Medulla oblongata (tissue), 1 donor: ENCODE measurements at regions not wholly inside any gene's neighbourhood (a gene's known extent, or its start where the extent isn't known, plus 50 kb on each side); places are given as distances from the start of the nearest gene placed in this dataset.
A peak's percentile ranks its signal among the peaks of the same experiment; 100 is the strongest.

Experiments
- DNase-seq: peaks from one replicate; pipeline ENCODE4 v3.0.0-alpha.2; 2015; ENCODE audit errors: extremely low spot score

DNA sequence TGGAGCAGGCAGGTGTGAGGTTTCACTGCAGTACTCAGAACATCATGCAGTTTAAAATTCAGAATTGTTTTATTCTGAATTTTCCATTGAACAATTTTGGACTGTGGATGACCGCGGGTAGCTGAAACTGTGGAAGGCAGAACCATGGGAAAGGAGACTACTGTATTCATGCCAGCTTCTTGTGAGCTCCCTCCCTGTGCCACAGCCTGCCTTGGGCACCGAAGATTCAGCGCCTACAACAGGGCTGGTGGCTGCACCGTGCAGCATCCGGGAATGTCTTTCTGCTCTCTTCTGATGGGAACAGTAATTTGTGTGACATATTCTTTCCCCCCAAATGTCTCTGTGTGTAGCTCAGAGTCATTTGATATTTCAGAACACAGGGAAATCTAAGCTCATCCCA is 118.5 kb upstream of the NKX1-1 start:
- no peak for DNase-seq

DNA sequence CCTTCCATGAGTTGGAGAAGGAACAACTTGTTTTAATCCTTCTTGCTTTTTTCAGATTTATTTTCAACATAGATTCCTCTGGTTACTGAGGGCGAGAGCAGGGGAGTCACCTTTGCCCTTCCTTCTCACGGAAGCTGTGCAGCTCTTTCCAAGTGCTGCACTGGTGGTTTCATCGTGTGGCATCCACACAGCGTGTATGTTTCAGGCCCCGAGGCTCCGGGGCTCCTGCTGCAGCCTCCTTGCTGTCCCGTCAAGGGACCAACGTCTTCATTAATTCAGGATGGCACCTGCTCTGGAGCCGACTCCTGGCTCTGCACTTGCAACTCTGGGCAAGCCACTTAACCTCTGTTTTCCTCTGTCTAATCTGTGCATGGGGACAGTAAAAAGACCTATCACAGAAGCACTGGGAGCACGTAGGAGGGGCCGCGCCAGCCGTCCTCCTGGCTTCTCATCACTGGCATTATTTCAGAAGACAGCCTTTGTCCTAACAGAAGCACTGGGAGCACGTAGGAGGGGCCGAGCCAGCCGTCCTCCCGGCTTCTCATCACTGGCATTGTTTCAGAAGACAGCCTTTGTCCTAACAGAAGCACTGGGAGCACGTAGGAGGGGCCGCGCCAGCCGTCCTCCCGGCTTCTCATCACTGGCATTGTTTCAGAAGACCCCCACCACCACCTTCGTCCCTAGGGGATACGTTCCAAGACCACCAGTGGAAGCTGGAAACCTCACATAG is 117.8 kb upstream of the NKX1-1 start:
- no peak for DNase-seq

DNA sequence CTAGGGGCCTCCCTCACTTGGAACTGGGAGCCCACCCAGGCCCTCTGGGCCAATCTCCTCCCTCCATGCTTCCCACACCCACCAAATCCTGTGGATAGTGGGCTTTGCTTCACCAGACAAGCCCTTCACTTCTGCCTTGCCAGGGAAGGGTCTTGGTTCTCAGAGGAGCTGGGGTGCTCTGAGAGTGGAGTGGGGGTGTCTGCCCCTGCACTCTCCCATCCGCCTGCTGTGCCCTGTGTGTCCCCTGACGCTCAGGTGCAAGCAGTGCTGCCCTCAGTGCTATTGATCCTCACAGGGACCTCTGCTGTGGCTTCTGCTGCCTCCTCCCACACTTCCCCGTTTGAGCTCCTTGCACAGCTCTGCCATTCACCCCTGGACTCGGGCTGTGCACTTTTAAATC is 117.3 kb upstream of the NKX1-1 start:
- DNase-seq, result no peak

GRCh38 chr4:1523033-1523432 is 116.8 kb upstream of the NKX1-1 start:
- no peak for DNase-seq

DNA sequence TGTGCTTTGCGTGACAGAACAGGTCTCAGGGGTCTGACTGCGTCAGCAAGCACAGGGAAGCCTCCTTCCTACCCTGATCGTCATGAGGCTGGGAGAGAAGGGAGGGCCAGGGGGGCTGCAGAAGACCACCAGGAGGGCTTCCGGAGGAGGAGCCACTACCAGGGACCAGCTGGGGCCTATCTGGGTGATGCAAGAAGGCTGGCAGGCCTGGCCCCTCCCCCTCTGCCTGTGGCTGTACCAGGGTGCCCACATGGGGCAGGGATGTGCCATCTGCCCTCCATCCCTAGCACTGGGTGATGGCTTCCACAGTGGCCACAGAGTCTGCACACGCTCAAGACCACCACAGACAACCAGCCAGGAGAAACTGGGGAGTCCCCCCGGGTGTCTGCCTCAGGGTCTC is 116.4 kb upstream of the NKX1-1 start:
- no peak for DNase-seq

GRCh38 chr4:1521821-1522361 is 115.6 kb upstream of the NKX1-1 start:
- no peak for DNase-seq

DNA sequence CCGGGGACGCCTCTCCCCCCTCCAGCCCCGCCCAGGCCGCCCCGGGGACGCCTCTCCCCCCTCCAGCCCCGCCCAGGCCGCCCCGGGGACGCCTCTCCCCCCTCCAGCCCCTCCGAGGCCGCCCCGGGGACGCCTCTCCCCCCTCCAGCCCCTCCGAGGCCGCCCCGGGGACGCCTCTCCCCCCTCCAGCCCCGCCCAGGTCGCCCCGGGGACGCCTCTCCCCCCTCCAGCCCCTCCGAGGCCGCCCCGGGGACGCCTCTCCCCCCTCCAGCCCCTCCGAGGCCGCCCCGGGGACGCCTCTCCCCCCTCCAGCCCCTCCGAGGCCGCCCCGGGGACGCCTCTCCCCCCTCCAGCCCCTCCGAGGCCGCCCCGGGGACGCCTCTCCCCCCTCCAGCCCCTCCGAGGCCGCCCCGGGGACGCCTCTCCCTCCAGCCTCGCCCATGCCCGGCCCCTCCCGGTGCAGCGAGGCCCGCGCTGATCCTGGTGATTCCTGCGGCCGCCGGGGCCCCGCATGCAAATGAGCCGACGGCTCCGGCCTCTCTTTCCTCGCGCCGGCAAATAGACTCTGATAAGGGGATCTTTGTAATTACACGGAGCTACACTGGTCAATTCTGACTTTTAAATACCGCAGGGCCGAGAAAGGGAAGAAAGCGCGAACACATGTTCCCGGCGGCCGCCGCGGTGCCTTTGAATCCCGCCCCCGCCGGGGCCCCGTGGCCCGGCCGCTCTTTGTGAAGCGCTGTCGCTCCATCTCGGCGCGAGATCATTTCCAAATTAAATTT is 114.7 kb upstream of the NKX1-1 start:
- DNase-seq, result peak; percentile 4

DNA sequence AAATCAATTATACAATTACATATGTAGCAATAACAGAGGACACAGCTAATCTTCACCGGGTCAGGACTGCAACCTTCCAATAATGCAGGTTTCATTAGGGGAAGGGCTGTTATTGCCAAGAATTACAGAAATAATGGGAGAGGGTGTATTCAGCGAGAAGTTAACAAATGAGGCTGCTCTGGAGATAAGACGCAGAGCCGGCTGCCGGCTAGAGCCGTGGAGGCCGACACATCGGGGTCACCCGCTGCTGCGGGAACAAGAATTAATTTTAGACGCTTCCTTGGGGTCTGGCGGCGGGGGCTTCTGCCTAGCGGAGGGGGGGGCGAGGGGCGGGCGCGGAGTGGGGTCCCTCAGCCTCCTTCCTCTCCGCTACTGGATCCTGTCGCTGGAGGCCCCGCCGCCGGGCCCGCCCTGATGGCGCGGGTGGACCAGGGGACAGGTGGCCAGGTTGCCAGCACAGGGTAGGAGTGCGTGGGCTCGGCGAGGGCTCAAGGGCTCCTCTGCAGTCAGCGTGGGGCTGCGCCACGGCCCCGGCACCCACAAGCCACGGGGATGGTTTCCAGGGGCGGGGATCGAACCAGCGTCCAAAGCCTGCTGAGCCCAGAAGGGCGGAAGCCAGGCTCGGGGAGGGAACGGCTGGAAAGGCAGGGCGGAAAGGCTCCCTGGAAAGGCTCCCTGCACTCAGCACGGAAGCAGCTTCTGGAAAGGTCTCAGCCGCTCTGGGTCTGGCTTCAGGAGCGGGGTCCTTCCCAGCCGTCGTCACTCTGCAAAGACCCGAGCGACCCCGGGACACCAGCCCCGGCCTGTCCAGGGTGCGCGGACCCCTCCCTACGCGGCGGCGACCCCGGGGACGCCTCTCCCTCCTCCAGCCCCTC is 113.8 kb upstream of the NKX1-1 start:
- no peak for DNase-seq

DNA sequence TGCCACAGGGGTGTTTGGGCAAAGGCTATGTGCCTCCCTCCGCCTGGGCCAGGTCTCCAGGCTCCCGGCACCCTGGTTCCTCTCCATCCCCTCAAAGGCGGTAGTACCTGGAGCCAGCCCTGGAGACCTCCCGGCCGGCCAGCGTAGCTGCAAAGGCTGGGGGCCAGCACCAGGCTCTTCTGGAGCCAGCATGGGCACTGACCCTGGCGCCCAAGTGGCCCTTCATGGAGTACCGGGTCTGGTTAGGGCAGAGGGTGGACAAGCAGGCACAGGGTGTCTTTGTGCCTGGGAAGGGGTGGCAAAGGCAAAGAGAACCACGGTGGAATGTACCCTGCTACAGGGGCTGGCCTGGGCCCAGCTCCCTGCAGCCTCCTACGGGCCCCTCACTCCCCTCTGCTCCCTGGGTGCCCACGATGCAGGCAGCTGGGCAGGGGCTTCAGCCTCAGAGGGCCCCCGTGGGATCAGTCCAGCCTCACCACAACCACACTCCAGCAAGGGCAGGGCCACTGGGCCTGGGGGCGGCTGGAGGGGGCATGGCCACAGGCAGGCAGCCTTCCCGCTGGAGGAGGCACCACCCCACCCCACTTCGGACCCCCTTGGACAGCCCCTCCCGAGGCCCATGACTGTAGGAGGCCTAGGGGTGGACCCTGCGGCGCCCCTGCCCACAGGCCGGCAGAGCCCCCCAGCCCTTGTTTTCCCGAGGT is 112.9 kb upstream of the NKX1-1 start:
- DNase-seq, result no peak

DNA sequence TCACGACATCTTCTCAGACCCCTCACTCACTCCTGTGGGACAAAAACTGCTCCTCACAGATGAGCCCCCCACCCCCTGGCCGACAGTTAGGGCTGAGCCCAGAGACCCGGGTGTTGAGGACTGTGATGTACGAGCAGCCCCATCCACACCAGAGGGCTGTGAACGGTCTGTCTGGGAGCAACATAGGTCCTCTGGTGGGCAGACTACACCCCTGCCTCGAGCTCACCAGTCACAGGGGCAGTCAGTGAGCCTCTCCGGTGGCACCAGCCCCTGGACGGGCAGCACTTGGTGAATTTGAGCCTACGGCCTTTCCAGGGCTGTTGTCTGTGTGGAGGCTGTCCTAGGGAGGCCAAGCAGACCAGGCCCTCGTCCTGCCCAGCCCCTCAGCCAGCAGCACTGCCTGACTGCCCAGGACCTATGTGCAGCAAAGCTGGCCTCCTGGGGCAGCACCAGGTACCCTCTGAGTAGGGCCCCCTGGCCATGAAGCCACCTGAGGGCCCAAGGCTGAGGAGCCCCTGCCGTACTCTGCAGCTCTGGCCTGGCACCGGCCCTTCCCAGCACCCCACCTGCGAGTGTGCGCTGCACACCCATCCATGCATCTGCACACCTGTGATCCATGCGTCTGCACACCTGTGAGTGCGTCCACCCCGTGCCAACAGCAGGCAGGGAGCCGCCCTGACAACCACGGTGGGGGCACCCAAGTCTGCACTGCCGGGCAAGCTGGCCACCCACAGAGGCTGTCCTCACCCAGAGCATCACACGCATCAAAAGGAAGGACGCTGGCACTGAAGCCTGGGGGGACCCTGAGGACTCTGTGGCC is 111.6 kb upstream of the NKX1-1 start:
- DNase-seq, result no peak

GRCh38 chr4:1516881-1517480 is 110.7 kb upstream of the NKX1-1 start:
- DNase-seq, result no peak

DNA sequence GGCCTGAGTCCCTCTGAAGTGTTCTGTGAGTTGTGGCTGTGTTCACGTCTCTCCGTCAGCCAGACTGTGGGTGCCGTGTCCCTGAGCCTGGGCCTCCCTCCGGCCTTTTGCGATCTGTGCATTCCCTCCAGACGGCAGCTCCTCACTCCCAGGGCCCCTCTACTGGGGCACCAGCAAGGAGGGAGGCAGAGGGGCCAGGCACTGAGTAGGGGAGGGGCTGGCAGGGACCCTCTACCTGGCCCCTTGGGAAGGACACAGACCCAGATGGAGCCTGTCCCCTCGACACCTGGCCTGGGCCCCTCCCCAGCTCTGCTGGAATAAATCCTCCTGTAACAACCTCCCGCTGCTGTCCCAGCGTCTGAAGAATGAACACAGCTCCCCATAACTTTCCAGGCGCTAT is 110.0 kb upstream of the NKX1-1 start:
- no peak for DNase-seq

GRCh38 chr4:1515763-1516162 is 109.5 kb upstream of the NKX1-1 start:
- no peak for DNase-seq

DNA sequence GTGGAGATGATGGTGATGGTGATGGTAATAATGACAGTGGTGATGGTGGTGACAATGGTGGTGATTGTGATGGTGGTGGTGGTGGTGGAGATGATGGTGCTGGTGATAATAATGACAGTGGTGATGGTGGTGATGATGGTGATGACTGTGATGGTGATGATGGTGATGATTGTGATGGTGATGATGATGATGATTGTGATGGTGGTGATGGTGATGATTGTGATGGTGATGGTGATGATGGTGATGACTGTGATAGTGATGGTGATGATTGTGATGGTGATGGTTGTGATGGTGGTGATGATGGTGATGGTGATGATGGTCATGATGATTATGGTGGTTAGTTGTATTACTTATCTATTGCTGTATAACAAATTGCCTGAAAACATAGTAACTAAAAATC is 108.9 kb upstream of the NKX1-1 start:
- DNase-seq, result no peak

- DNase-seq, result no peak
Measured at GRCh38 chr4:1514612-1515011, 108.4 kb upstream of the NKX1-1 start.

- DNase-seq, result no peak
Measured at GRCh38 chr4:1513936-1514483, 107.8 kb upstream of the NKX1-1 start.

- DNase-seq, result peak; percentile 16
Measured at GRCh38 chr4:1512738-1513660, 106.8 kb upstream of the NKX1-1 start.

DNA sequence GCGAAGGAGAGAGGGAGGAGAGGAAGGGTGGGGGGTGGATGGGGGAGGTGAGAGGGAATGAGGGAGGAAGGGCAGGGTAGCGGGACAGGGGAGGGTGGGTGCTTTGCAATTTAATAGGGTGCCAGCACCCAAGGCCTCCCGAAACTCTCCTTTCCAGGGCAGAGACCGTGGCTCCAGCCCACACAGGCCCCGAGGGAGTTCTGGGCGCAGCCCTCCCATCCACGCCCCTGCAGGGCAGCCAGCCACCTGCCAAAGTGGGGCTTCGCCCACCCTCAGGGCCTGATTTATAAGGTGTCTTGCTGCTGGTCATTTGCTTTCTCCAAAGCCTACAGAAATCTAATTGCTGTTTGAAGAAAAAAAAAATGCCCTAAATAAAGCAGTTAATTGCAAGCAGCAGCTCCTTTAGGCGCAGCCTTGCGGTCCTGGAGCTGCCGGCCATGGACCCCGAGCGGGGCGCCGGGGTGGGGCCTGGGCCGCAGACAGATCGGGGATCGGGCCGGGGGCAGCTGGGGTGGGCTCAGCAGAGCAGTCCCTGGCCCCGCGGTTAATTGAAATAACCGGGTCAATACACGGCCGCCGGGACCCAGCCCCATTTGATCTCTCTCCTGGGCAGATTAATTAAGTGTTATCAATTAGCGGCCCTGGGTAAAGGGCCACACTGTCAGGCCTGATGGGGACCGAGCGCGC is 106.0 kb upstream of the NKX1-1 start:
- DNase-seq, result no peak
